ENCODE measurements at regions not wholly inside any gene's neighbourhood (a gene's known extent, or its start where the extent isn't known, plus 50 kb on each side); places are given as distances from the start of the nearest gene placed in this dataset.

DNA sequence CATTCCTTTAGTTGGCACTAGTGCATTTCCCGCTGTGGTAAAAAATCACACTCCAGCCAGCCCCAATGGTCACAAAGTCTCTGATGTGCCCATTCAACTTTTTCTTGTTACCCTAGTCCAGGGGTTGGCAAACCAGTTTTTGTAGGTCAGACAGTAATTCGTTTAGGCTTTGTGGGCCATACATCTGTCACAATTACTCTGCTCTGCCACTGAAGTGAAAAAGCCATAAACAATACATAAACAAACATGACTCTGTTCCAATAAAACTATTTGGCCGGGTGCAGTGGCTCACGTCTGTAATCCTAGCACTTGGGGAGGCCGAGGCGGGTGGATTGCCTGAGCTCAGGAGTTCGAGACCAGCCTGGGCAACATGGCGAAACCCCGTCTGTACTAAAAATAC is 78.5 kb downstream of the POLR2M start:
- H3K4me1 ChIP-seq (ENCODE audit: control insufficient read depth, extremely low read depth, insufficient read depth, low read length), result peaks cover 2% of the 10 kb centered on the region
- H2AFZ ChIP-seq (ENCODE audit: low read length), result no peak overlapping the region
- no peaks in the 10 kb centered on the region for H3K9me3 ChIP-seq (ENCODE audit: control insufficient read depth, insufficient read depth, low read depth, low read length)
- H3K4me3 ChIP-seq (replicated peaks in 1 of 4; ENCODE audit: control extremely low read depth in 1 of 4, insufficient read depth in 1 of 4, low read depth in 3 of 4, low read length in 4 of 4), result no peak overlapping the region
- no peak overlapping the region for H3K4me2 ChIP-seq (ENCODE audit: extremely low read depth, insufficient read depth, low read length)
- no peak overlapping the region for H3K9ac ChIP-seq (ENCODE audit: insufficient read depth, low read length)
- H3K27me3 ChIP-seq (ENCODE audit: control insufficient read depth, insufficient read depth, low read length), result no peaks in the 10 kb centered on the region
- H3K79me2 ChIP-seq (ENCODE audit: control insufficient read depth, insufficient read depth, low read length), result no peaks in the 10 kb centered on the region
- no peaks in the 10 kb centered on the region for H3K36me3 ChIP-seq (ENCODE audit: control insufficient read depth, insufficient read depth, low read length)
- no peaks in the 10 kb centered on the region for H4K20me1 ChIP-seq (ENCODE audit: control insufficient read depth, extremely low read depth, insufficient read depth, low read length)
- no peak overlapping the region for H3K27ac ChIP-seq (ENCODE audit: insufficient read depth, low read length)
- no peak for TF ChIP-seq EZH2 (IDR thresholded peaks at IDR 0.05; ENCODE audit: low read length, missing control alignments)
- TF ChIP-seq, protein P1, sequence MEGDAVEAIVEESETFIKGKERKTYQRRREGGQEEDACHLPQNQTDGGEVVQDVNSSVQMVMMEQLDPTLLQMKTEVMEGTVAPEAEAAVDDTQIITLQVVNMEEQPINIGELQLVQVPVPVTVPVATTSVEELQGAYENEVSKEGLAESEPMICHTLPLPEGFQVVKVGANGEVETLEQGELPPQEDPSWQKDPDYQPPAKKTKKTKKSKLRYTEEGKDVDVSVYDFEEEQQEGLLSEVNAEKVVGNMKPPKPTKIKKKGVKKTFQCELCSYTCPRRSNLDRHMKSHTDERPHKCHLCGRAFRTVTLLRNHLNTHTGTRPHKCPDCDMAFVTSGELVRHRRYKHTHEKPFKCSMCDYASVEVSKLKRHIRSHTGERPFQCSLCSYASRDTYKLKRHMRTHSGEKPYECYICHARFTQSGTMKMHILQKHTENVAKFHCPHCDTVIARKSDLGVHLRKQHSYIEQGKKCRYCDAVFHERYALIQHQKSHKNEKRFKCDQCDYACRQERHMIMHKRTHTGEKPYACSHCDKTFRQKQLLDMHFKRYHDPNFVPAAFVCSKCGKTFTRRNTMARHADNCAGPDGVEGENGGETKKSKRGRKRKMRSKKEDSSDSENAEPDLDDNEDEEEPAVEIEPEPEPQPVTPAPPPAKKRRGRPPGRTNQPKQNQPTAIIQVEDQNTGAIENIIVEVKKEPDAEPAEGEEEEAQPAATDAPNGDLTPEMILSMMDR (conservative IDR thresholded peaks at IDR 0.05 in 1 of 2, IDR thresholded peaks at IDR 0.05 in 1 of 2; ENCODE audit: low read depth in 1 of 2, low read length in 2 of 2), result no peak
- no peak for DNase-seq (ENCODE audit: low read depth in 2 of 2)

DNA sequence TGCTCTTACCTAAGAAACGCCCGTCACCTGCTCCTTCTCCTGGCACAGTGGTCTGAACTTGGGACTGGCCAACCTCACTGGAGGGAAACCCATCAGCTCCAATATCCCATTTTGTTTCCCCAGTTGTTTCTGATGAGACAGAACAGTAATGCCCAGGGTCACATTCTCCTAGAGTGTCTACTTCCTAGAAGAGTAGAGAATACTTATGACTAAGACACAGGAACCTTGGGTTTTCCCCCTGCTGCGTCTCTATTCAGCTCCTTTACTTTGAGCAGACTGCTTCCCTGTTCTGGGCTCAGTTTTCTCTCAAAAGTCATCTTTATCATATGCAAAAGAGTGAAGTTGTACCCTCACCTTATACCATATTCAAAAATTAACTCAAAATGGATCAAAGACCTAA is 79.4 kb downstream of the POLR2M start:
- DNase-seq (ENCODE audit: low read depth in 2 of 2), result no peak
- TF ChIP-seq, protein P1 (conservative IDR thresholded peaks at IDR 0.05 in 1 of 2, IDR thresholded peaks at IDR 0.05 in 1 of 2; ENCODE audit: low read depth in 1 of 2, low read length in 2 of 2), result no peak
- TF ChIP-seq EZH2 (IDR thresholded peaks at IDR 0.05; ENCODE audit: low read length, missing control alignments), result no peak
- Histone ChIP-seq H3K4me1 (ENCODE audit: control insufficient read depth, extremely low read depth, insufficient read depth, low read length) (peaks cover 2% of the 10 kb centered on the region), H3K4me3 (replicated peaks in 1 of 4; ENCODE audit: control extremely low read depth in 1 of 4, insufficient read depth in 1 of 4, low read depth in 3 of 4, low read length in 4 of 4) (no peak overlapping the region), H3K27me3 (ENCODE audit: control insufficient read depth, insufficient read depth, low read length) (no peaks in the 10 kb centered on the region), H3K36me3 (ENCODE audit: control insufficient read depth, insufficient read depth, low read length) (no peaks in the 10 kb centered on the region), H3K9me3 (ENCODE audit: control insufficient read depth, insufficient read depth, low read depth, low read length) (no peaks in the 10 kb centered on the region), H3K4me2 (ENCODE audit: extremely low read depth, insufficient read depth, low read length) (no peak overlapping the region), H3K27ac (ENCODE audit: insufficient read depth, low read length) (no peak overlapping the region), H3K9ac (ENCODE audit: insufficient read depth, low read length) (no peak overlapping the region), H4K20me1 (ENCODE audit: control insufficient read depth, extremely low read depth, insufficient read depth, low read length) (no peaks in the 10 kb centered on the region), H2AFZ (ENCODE audit: low read length) (no peak overlapping the region), H3K79me2 (ENCODE audit: control insufficient read depth, insufficient read depth, low read length) (no peaks in the 10 kb centered on the region)

DNA sequence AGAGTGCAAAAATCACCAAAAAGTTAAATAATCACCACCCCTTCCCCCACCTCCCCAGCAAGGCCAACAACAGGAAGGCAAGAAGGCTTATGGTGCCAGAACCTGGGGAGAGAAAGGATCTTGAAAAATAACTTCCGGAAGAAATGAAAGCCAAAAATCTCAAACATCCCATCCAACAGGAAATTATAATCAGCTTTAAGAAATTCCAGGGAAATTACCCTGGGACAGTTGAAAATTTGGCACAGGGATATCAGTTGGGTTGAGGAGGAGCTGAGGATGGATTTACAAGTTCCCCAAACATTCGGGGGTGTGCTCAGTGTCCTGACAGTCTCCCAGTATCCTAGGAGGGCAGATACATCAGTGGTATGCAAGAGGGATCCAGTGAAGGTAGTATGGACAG is 82.7 kb downstream of the POLR2M start:
- Histone ChIP-seq H2AFZ (ENCODE audit: low read length) (no peak overlapping the region), H3K27me3 (ENCODE audit: control insufficient read depth, insufficient read depth, low read length) (no peaks in the 10 kb centered on the region), H4K20me1 (ENCODE audit: control insufficient read depth, extremely low read depth, insufficient read depth, low read length) (no peaks in the 10 kb centered on the region), H3K36me3 (ENCODE audit: control insufficient read depth, insufficient read depth, low read length) (no peaks in the 10 kb centered on the region), H3K9ac (ENCODE audit: insufficient read depth, low read length) (no peak overlapping the region), H3K79me2 (ENCODE audit: control insufficient read depth, insufficient read depth, low read length) (no peaks in the 10 kb centered on the region), H3K4me3 (replicated peaks in 1 of 4; ENCODE audit: control extremely low read depth in 1 of 4, insufficient read depth in 1 of 4, low read depth in 3 of 4, low read length in 4 of 4) (no peak overlapping the region), H3K4me2 (ENCODE audit: extremely low read depth, insufficient read depth, low read length) (no peak overlapping the region), H3K27ac (ENCODE audit: insufficient read depth, low read length) (no peak overlapping the region), H3K9me3 (ENCODE audit: control insufficient read depth, insufficient read depth, low read depth, low read length) (no peaks in the 10 kb centered on the region), H3K4me1 (ENCODE audit: control insufficient read depth, extremely low read depth, insufficient read depth, low read length) (no peaks in the 10 kb centered on the region)
- no peak for DNase-seq (ENCODE audit: low read depth in 2 of 2)
- TF ChIP-seq, protein P1 (conservative IDR thresholded peaks at IDR 0.05 in 1 of 2, IDR thresholded peaks at IDR 0.05 in 1 of 2; ENCODE audit: low read depth in 1 of 2, low read length in 2 of 2), result no peak
- TF ChIP-seq EZH2 (IDR thresholded peaks at IDR 0.05; ENCODE audit: low read length, missing control alignments), result no peak
